Activated CD4-positive, CD25-positive, alpha-beta regulatory T cell treated with anti-CD3 and anti-CD28 coated beads, Interleukin-2, amount 50 U/mL, for 16 hours (primary cell): ENCODE measurements at regions not wholly inside any gene's neighbourhood (a gene's known extent, or its start where the extent isn't known, plus 50 kb on each side); places are given as distances from the start of the nearest gene placed in this dataset.
"Not testable (repeated sequence)": the region's sequence is repeated elsewhere in the genome, so short reads cannot be mapped to it uniquely, and the experiment has no call there.

Source experiments
- DNase-seq: peaks from one replicate; pipeline ENCODE4 v3.0.0-alpha.2; 2020; ENCODE audit warnings: low read depth, low spot score

- no peak for DNase-seq
Measured at GRCh38 chr1:222000131-222000530, 258.2 kb upstream of the DUSP10 start.

GRCh38 chr1:221998781-221999180 is 256.9 kb upstream of the DUSP10 start:
- DNase-seq: no peak

- no peak for DNase-seq
Measured at GRCh38 chr1:221998186-221998612, 256.3 kb upstream of the DUSP10 start.

GRCh38 chr1:221997012-221997411 is 255.1 kb upstream of the DUSP10 start:
- not testable (repeated sequence) for DNase-seq

- DNase-seq: no peak
Measured at GRCh38 chr1:221994939-221995338, 253.1 kb upstream of the DUSP10 start.

- no peak for DNase-seq
Measured at GRCh38 chr1:221994274-221994698, 252.4 kb upstream of the DUSP10 start.

GRCh38 chr1:221993444-221993948 is 251.6 kb upstream of the DUSP10 start:
- no peak for DNase-seq

GRCh38 chr1:221992427-221992826 is 250.5 kb upstream of the DUSP10 start:
- no peak for DNase-seq

- no peak for DNase-seq
Measured at GRCh38 chr1:221991221-221991620, 249.3 kb upstream of the DUSP10 start.

GRCh38 chr1:221989741-221990140 is 247.9 kb upstream of the DUSP10 start:
- DNase-seq: no peak

GRCh38 chr1:221988829-221989228 is 246.9 kb upstream of the DUSP10 start:
- DNase-seq: no peak

- DNase-seq: no peak
Measured at GRCh38 chr1:221987860-221988520, 246.1 kb upstream of the DUSP10 start.

GRCh38 chr1:221983444-221983843 is 241.6 kb upstream of the DUSP10 start:
- no peak for DNase-seq

GRCh38 chr1:221981461-221981860 is 239.6 kb upstream of the DUSP10 start:
- DNase-seq: no peak

GRCh38 chr1:221979444-221980032 is 237.6 kb upstream of the DUSP10 start:
- no peak for DNase-seq

GRCh38 chr1:221978631-221979334 is 236.9 kb upstream of the DUSP10 start:
- not testable (repeated sequence) for DNase-seq

- DNase-seq: not testable (repeated sequence)
Measured at GRCh38 chr1:221973787-221974186, 231.9 kb upstream of the DUSP10 start.

GRCh38 chr1:221972276-221973235 is 230.7 kb upstream of the DUSP10 start:
- DNase-seq: no peak

- not testable (repeated sequence) for DNase-seq
Measured at GRCh38 chr1:221971035-221971434, 229.1 kb upstream of the DUSP10 start.

- not testable (repeated sequence) for DNase-seq
Measured at GRCh38 chr1:221969298-221969858, 227.5 kb upstream of the DUSP10 start.

- not testable (repeated sequence) for DNase-seq
Measured at GRCh38 chr1:221967538-221967937, 225.6 kb upstream of the DUSP10 start.
